ENCODE measurements at regions not wholly inside any gene's neighbourhood (a gene's known extent, or its start where the extent isn't known, plus 50 kb on each side); places are given as distances from the start of the nearest gene placed in this dataset.

GRCh38 chr6:105648276-105648675 is 245.4 kb upstream of the PREP start:
- WGBS (ENCODE audit: insufficient coverage), result 100% methylated on average over 1 of the region's 4 CpGs

GRCh38 chr6:105646391-105646867 is 243.5 kb upstream of the PREP start:
- ATAC-seq (ENCODE audit: low read depth) (no peak), DNase-seq (no peak)
- POLR2A ChIA-PET, result no interaction called here
- H3K9me3 ChIP-seq (ENCODE audit: control extremely low read depth in 1 of 3, control insufficient read depth in 2 of 3, insufficient read depth in 1 of 3, low read length in 2 of 3), result no peaks in the 10 kb centered on the region
- no peaks in the 10 kb centered on the region for H3K79me2 ChIP-seq (ENCODE audit: control insufficient read depth, insufficient read depth, low read length)
- CTCF ChIA-PET, result no interaction called here
- H3K9ac ChIP-seq (ENCODE audit: low read length), result no peak overlapping the region
- peak overlapping the region; percentile 4 for H2AFZ ChIP-seq (ENCODE audit: insufficient read depth, low read depth, low read length, poor library complexity, severe bottlenecking)
- no peaks in the 10 kb centered on the region for H3K27me3 ChIP-seq (replicated peaks in 1 of 4; ENCODE audit: control extremely low read depth in 1 of 4, control insufficient read depth in 3 of 4, insufficient read depth in 4 of 4, low read length in 3 of 4)
- H3K4me1 ChIP-seq (ENCODE audit: control insufficient read depth in 2 of 2, insufficient read depth in 2 of 2, low read length in 2 of 2), result peaks cover 0 to 8% of the 10 kb centered on the region in 2 donors
- H3K27ac Mint-ChIP-seq, result no peak overlapping the region
- 49% methylated on average over 5 of the region's 5 CpGs for WGBS (ENCODE audit: insufficient coverage)
- no peaks in the 10 kb centered on the region for H4K20me1 ChIP-seq (ENCODE audit: control insufficient read depth, insufficient read depth, low read length, poor library complexity, severe bottlenecking)
- H3K27ac ChIP-seq (ENCODE audit: low read length in 2 of 2), result no peak overlapping the region
- H3K9me3 Mint-ChIP-seq (ENCODE audit: insufficient read depth), result no peaks in the 10 kb centered on the region
- intact Hi-C loops (cut with micrococcal nuclease), result no loop called here
- H3K4me3 Mint-ChIP-seq, result no peak overlapping the region
- H3K4me3 ChIP-seq (ENCODE audit: control extremely low read depth in 1 of 5, extremely low read depth in 1 of 5, insufficient read depth in 1 of 5, low read depth in 2 of 5, low read length in 4 of 5), result no peak overlapping the region
- peaks cover 8% of the 10 kb centered on the region for H3K27me3 Mint-ChIP-seq
- no peaks in the 10 kb centered on the region for H3K36me3 ChIP-seq (replicated peaks in 1 of 2; ENCODE audit: control extremely low read depth in 1 of 2, control insufficient read depth in 1 of 2, extremely low read depth in 1 of 2, insufficient read depth in 2 of 2, low read length in 1 of 2)
- H3K4me1 Mint-ChIP-seq, result peaks cover 4% of the 10 kb centered on the region
- H3K4me2 ChIP-seq (replicated peaks; ENCODE audit: low read depth, low read length, poor library complexity, severe bottlenecking), result no peak overlapping the region
- TF ChIP-seq EZH2 (IDR thresholded peaks at IDR 0.05; ENCODE audit: borderline replicate concordance, insufficient read depth, low read depth, low read length, poor library complexity, severe bottlenecking) (no peak), CTCF (IDR thresholded peaks at IDR 0.05) (no peak)

More at GRCh38 chr6:105648276-105648675, 245.4 kb upstream of the PREP start:
- no peak overlapping the region for H3K9ac ChIP-seq (ENCODE audit: low read length)
- Mint-ChIP-seq H3K27ac (no peak overlapping the region), H3K4me1 (peaks cover 4% of the 10 kb centered on the region), H3K27me3 (peaks cover 18% of the 10 kb centered on the region), H3K9me3 (ENCODE audit: insufficient read depth) (no peaks in the 10 kb centered on the region), H3K4me3 (no peak overlapping the region)
- TF ChIP-seq CTCF (IDR thresholded peaks at IDR 0.05), result no peak
- TF ChIP-seq EZH2 (IDR thresholded peaks at IDR 0.05; ENCODE audit: borderline replicate concordance, insufficient read depth, low read depth, low read length, poor library complexity, severe bottlenecking), result no peak
- no peak for DNase-seq
- H3K27me3 ChIP-seq (replicated peaks in 1 of 4; ENCODE audit: control extremely low read depth in 1 of 4, control insufficient read depth in 3 of 4, insufficient read depth in 4 of 4, low read length in 3 of 4), result peaks cover 0 to 5% (median 0%) of the 10 kb centered on the region in 4 experiments
- no peaks in the 10 kb centered on the region for H3K36me3 ChIP-seq (replicated peaks in 1 of 2; ENCODE audit: control extremely low read depth in 1 of 2, control insufficient read depth in 1 of 2, extremely low read depth in 1 of 2, insufficient read depth in 2 of 2, low read length in 1 of 2)
- peaks cover 0 to 8% of the 10 kb centered on the region in 2 donors for H3K4me1 ChIP-seq (ENCODE audit: control insufficient read depth in 2 of 2, insufficient read depth in 2 of 2, low read length in 2 of 2)
- ChIA-PET POLR2A (no interaction called here), CTCF (no interaction called here)
- no peaks in the 10 kb centered on the region for H3K79me2 ChIP-seq (ENCODE audit: control insufficient read depth, insufficient read depth, low read length)
- intact Hi-C loops (cut with micrococcal nuclease), result no loop called here
- no peaks in the 10 kb centered on the region for H4K20me1 ChIP-seq (ENCODE audit: control insufficient read depth, insufficient read depth, low read length, poor library complexity, severe bottlenecking)
- H3K4me3 ChIP-seq (ENCODE audit: control extremely low read depth in 1 of 5, extremely low read depth in 1 of 5, insufficient read depth in 1 of 5, low read depth in 2 of 5, low read length in 4 of 5), result no peak overlapping the region
- no peak for ATAC-seq (ENCODE audit: low read depth)
- no peak overlapping the region for H2AFZ ChIP-seq (ENCODE audit: insufficient read depth, low read depth, low read length, poor library complexity, severe bottlenecking)
- H3K9me3 ChIP-seq (ENCODE audit: control extremely low read depth in 1 of 3, control insufficient read depth in 2 of 3, insufficient read depth in 1 of 3, low read length in 2 of 3), result no peaks in the 10 kb centered on the region
- no peak overlapping the region for H3K4me2 ChIP-seq (replicated peaks; ENCODE audit: low read depth, low read length, poor library complexity, severe bottlenecking)
- no peak overlapping the region for H3K27ac ChIP-seq (ENCODE audit: low read length in 2 of 2)
